Ishikawa (cell line): ENCODE measurements at regions not wholly inside any gene's neighbourhood (a gene's known extent, or its start where the extent isn't known, plus 50 kb on each side); places are given as distances from the start of the nearest gene placed in this dataset.

Source experiments
- CEBPB ChIP-seq: IDR thresholded peaks from 2 replicates; pipeline ENCODE4 v1.6.1; 2012
- CREB1 ChIP-seq: IDR thresholded peaks from 2 replicates; pipeline ENCODE4 v1.6.1; 2012; ENCODE audit warnings: low read depth
- EGR1 ChIP-seq: IDR thresholded peaks from 2 replicates; pipeline ENCODE4 v1.6.1; 2012
- EP300 ChIP-seq: IDR thresholded peaks from 2 replicates; pipeline ENCODE4 v1.6.1; 2012; ENCODE audit warnings: borderline replicate concordance
- FOXM1 ChIP-seq: IDR thresholded peaks from 2 replicates; pipeline ENCODE4 v1.6.1; 2012; ENCODE audit warnings: low read depth, borderline replicate concordance
- NFIC ChIP-seq: IDR thresholded peaks from 2 replicates; pipeline ENCODE4 v1.6.1; 2012
- RAD21 ChIP-seq: IDR thresholded peaks from 2 replicates; pipeline ENCODE4 v1.6.1; 2012; ENCODE audit warnings: low read depth
- TAF1 ChIP-seq: IDR thresholded peaks from 2 replicates; pipeline ENCODE4 v1.6.1; 2012; ENCODE audit warnings: low read depth, mild to moderate bottlenecking
- TCF12 ChIP-seq: IDR thresholded peaks from 2 replicates; pipeline ENCODE4 v1.6.1; 2012; ENCODE audit warnings: low read depth
- TEAD4 ChIP-seq: IDR thresholded peaks from 2 replicates; pipeline ENCODE4 v1.6.1; 2012
- YY1 ChIP-seq: IDR thresholded peaks from 2 replicates; pipeline ENCODE4 v1.6.1; 2012; ENCODE audit warnings: low read depth
- TF ChIP-seq, protein P1 (sequence below): IDR thresholded peaks from 2 replicates; pipeline ENCODE4 v1.6.1; 2012
- TF ChIP-seq, protein P2 (sequence below): IDR thresholded peaks from 2 replicates; pipeline ENCODE4 v1.6.1; 2012; ENCODE audit warnings: low read depth, mild to moderate bottlenecking
- TF ChIP-seq, protein P3 (sequence below): IDR thresholded peaks from 2 replicates; pipeline ENCODE4 v1.6.1; 2012

DNA sequence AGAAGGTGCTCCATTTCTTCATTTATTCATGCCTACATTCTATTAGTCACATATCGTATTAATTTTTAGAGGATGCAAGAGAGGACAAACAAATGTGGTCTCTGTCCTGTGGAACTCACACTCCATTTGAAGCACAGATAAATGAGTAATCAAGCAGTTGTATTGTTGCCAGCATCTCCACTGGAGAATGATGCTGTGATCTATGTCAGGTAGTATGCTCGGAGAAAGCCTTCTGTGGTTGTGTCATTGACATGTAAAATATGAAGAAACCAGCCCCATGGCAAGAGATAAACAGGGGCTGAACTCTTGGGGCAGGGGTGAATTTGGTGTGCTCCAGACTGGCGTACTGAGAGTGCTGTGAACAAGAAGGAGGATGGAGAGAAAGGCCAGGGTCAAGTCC lies 101.2 kb downstream of the FASLG start:
- TF ChIP-seq TAF1 (no peak), EP300 (no peak), EGR1 (no peak), FOXM1 (no peak), RAD21 (no peak), CREB1 (no peak), CEBPB (no peak), YY1 (no peak), TCF12 (no peak), TEAD4 (no peak), NFIC (no peak)
- TF ChIP-seq, protein P1, sequence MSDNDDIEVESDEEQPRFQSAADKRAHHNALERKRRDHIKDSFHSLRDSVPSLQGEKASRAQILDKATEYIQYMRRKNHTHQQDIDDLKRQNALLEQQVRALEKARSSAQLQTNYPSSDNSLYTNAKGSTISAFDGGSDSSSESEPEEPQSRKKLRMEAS: no peak
- TF ChIP-seq, protein P2, sequence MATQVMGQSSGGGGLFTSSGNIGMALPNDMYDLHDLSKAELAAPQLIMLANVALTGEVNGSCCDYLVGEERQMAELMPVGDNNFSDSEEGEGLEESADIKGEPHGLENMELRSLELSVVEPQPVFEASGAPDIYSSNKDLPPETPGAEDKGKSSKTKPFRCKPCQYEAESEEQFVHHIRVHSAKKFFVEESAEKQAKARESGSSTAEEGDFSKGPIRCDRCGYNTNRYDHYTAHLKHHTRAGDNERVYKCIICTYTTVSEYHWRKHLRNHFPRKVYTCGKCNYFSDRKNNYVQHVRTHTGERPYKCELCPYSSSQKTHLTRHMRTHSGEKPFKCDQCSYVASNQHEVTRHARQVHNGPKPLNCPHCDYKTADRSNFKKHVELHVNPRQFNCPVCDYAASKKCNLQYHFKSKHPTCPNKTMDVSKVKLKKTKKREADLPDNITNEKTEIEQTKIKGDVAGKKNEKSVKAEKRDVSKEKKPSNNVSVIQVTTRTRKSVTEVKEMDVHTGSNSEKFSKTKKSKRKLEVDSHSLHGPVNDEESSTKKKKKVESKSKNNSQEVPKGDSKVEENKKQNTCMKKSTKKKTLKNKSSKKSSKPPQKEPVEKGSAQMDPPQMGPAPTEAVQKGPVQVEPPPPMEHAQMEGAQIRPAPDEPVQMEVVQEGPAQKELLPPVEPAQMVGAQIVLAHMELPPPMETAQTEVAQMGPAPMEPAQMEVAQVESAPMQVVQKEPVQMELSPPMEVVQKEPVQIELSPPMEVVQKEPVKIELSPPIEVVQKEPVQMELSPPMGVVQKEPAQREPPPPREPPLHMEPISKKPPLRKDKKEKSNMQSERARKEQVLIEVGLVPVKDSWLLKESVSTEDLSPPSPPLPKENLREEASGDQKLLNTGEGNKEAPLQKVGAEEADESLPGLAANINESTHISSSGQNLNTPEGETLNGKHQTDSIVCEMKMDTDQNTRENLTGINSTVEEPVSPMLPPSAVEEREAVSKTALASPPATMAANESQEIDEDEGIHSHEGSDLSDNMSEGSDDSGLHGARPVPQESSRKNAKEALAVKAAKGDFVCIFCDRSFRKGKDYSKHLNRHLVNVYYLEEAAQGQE: no peak
- TF ChIP-seq, protein P3, sequence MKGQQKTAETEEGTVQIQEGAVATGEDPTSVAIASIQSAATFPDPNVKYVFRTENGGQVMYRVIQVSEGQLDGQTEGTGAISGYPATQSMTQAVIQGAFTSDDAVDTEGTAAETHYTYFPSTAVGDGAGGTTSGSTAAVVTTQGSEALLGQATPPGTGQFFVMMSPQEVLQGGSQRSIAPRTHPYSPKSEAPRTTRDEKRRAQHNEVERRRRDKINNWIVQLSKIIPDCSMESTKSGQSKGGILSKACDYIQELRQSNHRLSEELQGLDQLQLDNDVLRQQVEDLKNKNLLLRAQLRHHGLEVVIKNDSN: no peak
